Keratinocyte (primary cell): ENCODE measurements at regions not wholly inside any gene's neighbourhood (a gene's known extent, or its start where the extent isn't known, plus 50 kb on each side); places are given as distances from the start of the nearest gene placed in this dataset.

Experiments
- DNase-seq: peaks from one replicate; pipeline ENCODE4 v3.0.0-alpha.2; 2011; ENCODE audit warnings: low read depth, missing footprints, low spot score
- FAIRE-seq: peaks from 2 replicates; lab custom pipeline; 2011; peaks lifted over from hg19 to GRCh38; lab: Jason Lieb, UNC
- H2AFZ ChIP-seq: 2 replicates; pipeline ENCODE4 v1.6.0; 2012; ENCODE audit warnings: low read length, control low read depth, inconsistent platforms; ENCODE audit not compliant: control insufficient read depth
- H3K27ac ChIP-seq: 2 replicates; pipeline ENCODE4 v1.5.1; 2011; ENCODE audit warnings: low read length; ENCODE audit not compliant: control insufficient read depth, insufficient read depth
- H3K27me3 ChIP-seq: 3 replicates; pipeline ENCODE4 v1.6.0; 2011; ENCODE audit warnings: low read length; ENCODE audit not compliant: control insufficient read depth, insufficient read depth; ENCODE audit errors: extremely low read depth
- H3K36me3 ChIP-seq, 2 experiments: 2 replicates in 1 of 2; 3 replicates in 1 of 2; pipeline ENCODE4 v1.5.1; 2011; ENCODE audit warnings: low read length in 2 of 2, mild to moderate bottlenecking in 1 of 2; ENCODE audit not compliant: control insufficient read depth in 2 of 2, insufficient read depth in 2 of 2; ENCODE audit errors: extremely low read depth in 1 of 2
- H3K4me1 ChIP-seq: 3 replicates; pipeline ENCODE4 v1.5.1; 2011; ENCODE audit warnings: low read length; ENCODE audit not compliant: control insufficient read depth, insufficient read depth; ENCODE audit errors: extremely low read depth
- H3K4me2 ChIP-seq: 3 replicates; pipeline ENCODE4 v1.6.0; 2011; ENCODE audit warnings: low read depth, low read length; ENCODE audit not compliant: control insufficient read depth, insufficient read depth; ENCODE audit errors: extremely low read depth
- H3K4me3 ChIP-seq, 3 experiments: fragments of 200-600 bp in 1 of 3; sonication (generic) in 1 of 3; 2 replicates in 2 of 3; 3 replicates in 1 of 3; pipeline ENCODE4 v1.5.1; 2011 to 2016; ENCODE audit warnings: low read length in 3 of 3, mild to moderate bottlenecking in 3 of 3, control low read depth in 2 of 3, inconsistent platforms in 1 of 3, low read depth in 1 of 3, mixed read lengths in 1 of 3, mixed run types in 1 of 3, moderate library complexity in 1 of 3; ENCODE audit not compliant: control insufficient read depth in 2 of 3, insufficient read depth in 2 of 3; ENCODE audit errors: extremely low read depth in 1 of 3
- H3K79me2 ChIP-seq: 2 replicates; pipeline ENCODE4 v1.6.0; 2012; ENCODE audit warnings: low read length; ENCODE audit not compliant: control insufficient read depth, insufficient read depth
- H3K9ac ChIP-seq: 3 replicates; pipeline ENCODE4 v1.6.0; 2011; ENCODE audit warnings: low read length; ENCODE audit not compliant: control insufficient read depth, insufficient read depth; ENCODE audit errors: extremely low read depth
- H3K9me1 ChIP-seq: 3 replicates; pipeline ENCODE4 v1.6.0; 2011; ENCODE audit warnings: low read length; ENCODE audit not compliant: control insufficient read depth, insufficient read depth; ENCODE audit errors: extremely low read depth
- H3K9me3 ChIP-seq: 2 replicates; pipeline ENCODE4 v1.5.1; 2012; ENCODE audit warnings: low read depth, low read length; ENCODE audit not compliant: control insufficient read depth
- H4K20me1 ChIP-seq: 3 replicates; pipeline ENCODE4 v1.6.0; 2011; ENCODE audit warnings: low read length; ENCODE audit not compliant: control insufficient read depth, insufficient read depth; ENCODE audit errors: extremely low read depth
- EZH2 ChIP-seq: IDR thresholded peaks from one replicate; pipeline ENCODE4 v1.6.1; 2012; ENCODE audit warnings: inconsistent platforms, mild to moderate bottlenecking, low read length, moderate library complexity
- dilution Hi-C: fragments of 300-500 bp; cut with MboI; formaldehyde crosslinking; loops from one replicate; pipeline ENCODE4 v1.7.0; 2020; ENCODE audit warnings: low sequenced_read_pairs; ENCODE audit not compliant: extremely low pct_ligation_motif_present
- TF ChIP-seq, protein P1 (sequence below), 3 experiments: IDR thresholded peaks in 1 of 3; conservative IDR thresholded peaks in 1 of 3; optimal IDR thresholded peaks in 1 of 3; 2 replicates in 2 of 3; 3 replicates in 1 of 3; pipeline versions ENCODE3 to v1.5.1; 2011; ENCODE audit warnings: low read length in 3 of 3, mild to moderate bottlenecking in 3 of 3, moderate library complexity in 2 of 3, control low read depth in 1 of 3, inconsistent platforms in 1 of 3; ENCODE audit not compliant: insufficient read depth in 2 of 3; ENCODE audit errors: extremely low read depth in 1 of 3

DNA sequence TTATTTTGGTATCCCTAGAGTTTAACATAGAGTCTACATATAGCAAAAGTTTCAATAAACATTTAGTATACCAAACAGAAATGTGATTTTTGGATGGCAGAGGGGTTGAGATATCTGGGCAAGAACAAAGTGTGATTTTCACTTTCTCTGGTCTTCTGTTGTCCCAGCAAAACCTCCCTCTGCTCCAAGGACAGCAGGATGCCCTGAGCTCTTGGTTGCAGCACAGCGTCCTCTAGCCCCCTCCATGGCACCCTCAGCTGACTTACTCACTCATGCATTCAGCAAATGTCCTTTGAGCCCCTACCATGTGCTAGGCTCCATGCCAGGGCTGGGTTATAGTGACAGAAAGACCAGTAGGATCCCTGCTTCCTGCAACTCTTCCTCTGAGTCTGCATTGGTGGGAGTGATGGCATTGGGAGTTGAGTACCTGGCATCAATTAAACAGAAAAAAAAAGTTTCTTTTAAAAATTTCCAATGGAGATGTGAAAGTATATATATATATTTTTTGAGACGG lies 104.8 kb upstream of the UBL3 start:
- dilution Hi-C loops, result no loop called here
- Histone ChIP-seq H3K9me3 (no peaks in the 10 kb centered on the region), H3K9me1 (no peaks in the 10 kb centered on the region), H3K9ac (no peak overlapping the region), H3K4me1 (no peaks in the 10 kb centered on the region), H3K4me3 (no peak overlapping the region), H3K36me3 (no peaks in the 10 kb centered on the region), H3K79me2 (no peaks in the 10 kb centered on the region), H3K27ac (no peak overlapping the region), H3K27me3 (peaks cover 18% of the 10 kb centered on the region), H3K4me2 (no peak overlapping the region), H4K20me1 (no peaks in the 10 kb centered on the region), H2AFZ (no peak overlapping the region)
- no peak for TF ChIP-seq EZH2
- TF ChIP-seq, protein P1, sequence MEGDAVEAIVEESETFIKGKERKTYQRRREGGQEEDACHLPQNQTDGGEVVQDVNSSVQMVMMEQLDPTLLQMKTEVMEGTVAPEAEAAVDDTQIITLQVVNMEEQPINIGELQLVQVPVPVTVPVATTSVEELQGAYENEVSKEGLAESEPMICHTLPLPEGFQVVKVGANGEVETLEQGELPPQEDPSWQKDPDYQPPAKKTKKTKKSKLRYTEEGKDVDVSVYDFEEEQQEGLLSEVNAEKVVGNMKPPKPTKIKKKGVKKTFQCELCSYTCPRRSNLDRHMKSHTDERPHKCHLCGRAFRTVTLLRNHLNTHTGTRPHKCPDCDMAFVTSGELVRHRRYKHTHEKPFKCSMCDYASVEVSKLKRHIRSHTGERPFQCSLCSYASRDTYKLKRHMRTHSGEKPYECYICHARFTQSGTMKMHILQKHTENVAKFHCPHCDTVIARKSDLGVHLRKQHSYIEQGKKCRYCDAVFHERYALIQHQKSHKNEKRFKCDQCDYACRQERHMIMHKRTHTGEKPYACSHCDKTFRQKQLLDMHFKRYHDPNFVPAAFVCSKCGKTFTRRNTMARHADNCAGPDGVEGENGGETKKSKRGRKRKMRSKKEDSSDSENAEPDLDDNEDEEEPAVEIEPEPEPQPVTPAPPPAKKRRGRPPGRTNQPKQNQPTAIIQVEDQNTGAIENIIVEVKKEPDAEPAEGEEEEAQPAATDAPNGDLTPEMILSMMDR (optimal IDR thresholded peaks at IDR 0.05 in 1 of 3, IDR thresholded peaks at IDR 0.05 in 1 of 3, conservative IDR thresholded peaks at IDR 0.05 in 1 of 3; ENCODE audit: extremely low read depth in 1 of 3, insufficient read depth in 2 of 3, low read length in 3 of 3), result no peak
- DNase-seq (no peak), FAIRE-seq (no peak)

DNA sequence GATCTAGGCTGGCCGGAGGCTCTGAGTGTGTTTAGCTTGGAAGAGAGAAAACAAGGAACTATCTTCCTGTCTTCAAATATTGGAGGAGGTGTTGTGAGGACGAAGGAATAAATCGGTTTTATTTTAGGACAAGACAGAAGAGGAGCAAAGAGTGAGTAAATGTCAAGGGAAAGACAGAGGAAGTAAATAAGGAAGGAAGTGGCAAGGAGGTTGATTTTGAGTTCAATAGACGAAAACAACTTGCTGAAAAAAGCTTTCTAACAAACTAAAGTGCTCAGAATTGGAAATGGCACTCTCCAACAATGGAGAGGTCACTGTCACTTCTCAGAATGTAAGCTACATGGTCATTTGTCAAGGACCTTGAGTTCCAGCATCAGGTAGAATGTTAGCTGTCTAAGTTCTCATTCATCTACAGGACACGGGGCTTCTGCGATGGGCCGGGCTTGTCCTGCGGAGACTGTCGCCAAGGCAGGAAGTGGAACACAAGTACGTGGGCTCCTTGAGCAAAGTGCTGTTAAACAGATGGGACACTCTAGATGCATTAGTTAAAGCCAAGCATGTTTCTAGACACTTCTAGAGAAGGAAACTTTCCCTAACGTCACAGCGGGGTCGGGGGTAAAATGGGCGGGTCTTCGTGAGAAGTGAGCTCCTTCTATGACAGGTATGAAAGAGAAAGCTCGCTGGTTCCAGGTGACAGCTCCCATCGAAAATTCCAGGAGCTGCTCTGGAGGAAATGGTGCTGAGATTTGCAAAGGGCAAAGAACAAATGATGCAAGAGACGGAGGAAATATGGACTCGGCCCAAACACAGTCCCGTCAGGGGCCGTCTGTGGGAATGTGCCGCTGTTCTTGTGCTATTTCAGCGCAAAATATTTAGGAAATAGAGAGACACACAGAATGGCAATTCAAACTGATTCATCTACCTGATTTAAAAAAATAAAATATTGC lies 103.9 kb upstream of the UBL3 start:
- DNase-seq, result no peak
- no peaks in the 10 kb centered on the region for H3K9me1 ChIP-seq
- no peak for TF ChIP-seq EZH2
- TF ChIP-seq, protein P1 (optimal IDR thresholded peaks at IDR 0.05 in 1 of 3, IDR thresholded peaks at IDR 0.05 in 1 of 3, conservative IDR thresholded peaks at IDR 0.05 in 1 of 3; ENCODE audit: extremely low read depth in 1 of 3, insufficient read depth in 2 of 3, low read length in 3 of 3), result no peak
- H3K27ac ChIP-seq, result no peak overlapping the region
- no peaks in the 10 kb centered on the region for H4K20me1 ChIP-seq
- no peaks in the 10 kb centered on the region for H3K79me2 ChIP-seq
- no peak overlapping the region for H3K4me3 ChIP-seq
- H3K9ac ChIP-seq, result no peak overlapping the region
- H3K4me1 ChIP-seq, result no peaks in the 10 kb centered on the region
- no peak overlapping the region for H2AFZ ChIP-seq
- peaks cover 16% of the 10 kb centered on the region for H3K27me3 ChIP-seq
- no peak overlapping the region for H3K4me2 ChIP-seq
- H3K9me3 ChIP-seq, result no peaks in the 10 kb centered on the region
- FAIRE-seq, result no peak
- H3K36me3 ChIP-seq, result no peaks in the 10 kb centered on the region
- dilution Hi-C loops, result no loop called here
